ENCODE measurements at regions not wholly inside any gene's neighbourhood (a gene's known extent, or its start where the extent isn't known, plus 50 kb on each side); places are given as distances from the start of the nearest gene placed in this dataset.

DNA sequence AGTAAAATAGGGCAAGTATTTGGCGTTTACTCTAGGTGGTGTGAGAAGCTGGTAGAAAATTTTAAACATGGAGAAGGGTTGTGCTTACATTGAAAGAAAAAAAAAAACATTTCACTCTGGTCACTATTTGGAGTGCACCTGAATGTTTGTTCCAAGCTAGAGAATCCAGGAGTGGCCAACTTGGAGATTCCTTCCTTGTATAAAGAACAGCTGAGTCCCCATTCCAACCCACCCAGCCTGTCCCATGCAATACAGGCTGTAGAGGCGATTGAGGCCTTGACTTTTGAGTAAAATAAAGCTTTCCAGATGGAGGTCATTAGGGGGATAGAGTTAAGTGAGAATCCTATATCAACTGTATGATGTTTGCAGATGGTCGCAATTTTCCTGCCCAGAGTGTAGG lies 203.8 kb upstream of the SYT4 start:
- no peak for DNase-seq (ENCODE audit: low read depth in 2 of 3, low spot score in 1 of 3)

DNA sequence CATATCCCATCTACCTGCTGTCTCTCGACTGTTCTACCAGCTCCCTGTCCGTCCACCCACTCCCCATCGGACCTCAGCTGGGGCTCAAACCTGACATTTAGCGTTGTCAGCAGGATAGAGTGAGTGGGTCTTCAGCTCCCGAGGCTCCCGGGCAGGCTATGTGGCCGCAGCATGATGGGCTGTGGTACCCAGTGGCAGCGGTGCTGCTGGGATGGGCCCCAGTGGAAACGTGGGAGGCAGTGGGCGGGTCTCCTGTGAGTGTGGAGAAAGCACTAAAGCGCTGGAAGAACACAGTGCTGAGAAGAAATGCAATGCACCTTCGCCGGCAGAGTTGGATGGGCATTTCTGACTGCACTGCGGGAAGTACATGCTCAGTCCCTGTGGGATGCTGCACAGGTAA lies 204.8 kb upstream of the SYT4 start:
- no peak for DNase-seq (ENCODE audit: low read depth in 2 of 3, low spot score in 1 of 3)

- no peak for DNase-seq (ENCODE audit: low read depth in 2 of 3, low spot score in 1 of 3)
Measured at GRCh38 chr18:43482600-43482999, 205.3 kb upstream of the SYT4 start.

GRCh38 chr18:43484710-43485109 lies 207.4 kb upstream of the SYT4 start:
- DNase-seq (ENCODE audit: low read depth in 2 of 3, low spot score in 1 of 3): no peak

DNA sequence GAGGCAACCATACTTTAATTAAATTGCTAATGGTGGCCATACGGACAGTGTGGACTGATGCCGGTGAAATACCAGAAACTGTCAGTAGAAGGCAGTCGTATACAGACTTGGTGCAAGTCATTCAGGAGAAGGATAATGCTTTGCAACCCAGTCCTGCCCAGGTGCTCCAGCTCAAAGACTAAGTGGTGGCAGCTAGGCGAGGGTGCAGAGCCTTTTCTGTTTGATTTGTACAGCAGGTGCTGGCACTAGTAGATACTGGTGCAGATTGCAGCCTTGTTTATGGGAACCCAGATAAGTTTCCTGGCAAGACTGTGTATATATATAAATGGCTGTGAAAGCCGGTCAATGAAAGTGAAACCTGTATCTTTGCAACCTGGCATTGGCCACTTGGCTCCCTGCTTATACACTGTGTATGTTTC lies 208.3 kb upstream of the SYT4 start:
- no peak for DNase-seq (ENCODE audit: low read depth in 2 of 3, low spot score in 1 of 3)

DNA sequence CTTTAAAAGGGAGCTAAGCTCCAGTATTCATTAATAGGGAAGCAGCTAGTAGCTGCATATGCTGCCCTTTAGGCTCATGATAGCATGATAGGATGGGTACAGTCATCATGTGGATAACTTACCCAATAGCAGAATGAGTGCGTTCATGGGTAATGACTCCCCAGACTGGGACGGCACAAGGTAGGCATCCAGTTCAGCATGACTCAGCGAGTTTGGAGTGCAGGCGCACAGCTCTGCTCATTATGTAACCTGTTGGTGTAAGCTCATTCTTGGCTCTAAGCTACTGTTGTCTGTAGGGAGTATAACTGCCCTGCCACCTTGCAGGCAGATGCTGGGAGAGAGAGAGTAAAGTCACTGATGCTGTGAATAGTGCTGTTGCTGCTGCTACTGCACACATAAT lies 209.2 kb upstream of the SYT4 start:
- DNase-seq (ENCODE audit: low read depth in 2 of 3, low spot score in 1 of 3): no peak

GRCh38 chr18:43501099-43501498 lies 223.8 kb upstream of the SYT4 start:
- DNase-seq (ENCODE audit: low read depth in 2 of 3, low spot score in 1 of 3): no peak

DNA sequence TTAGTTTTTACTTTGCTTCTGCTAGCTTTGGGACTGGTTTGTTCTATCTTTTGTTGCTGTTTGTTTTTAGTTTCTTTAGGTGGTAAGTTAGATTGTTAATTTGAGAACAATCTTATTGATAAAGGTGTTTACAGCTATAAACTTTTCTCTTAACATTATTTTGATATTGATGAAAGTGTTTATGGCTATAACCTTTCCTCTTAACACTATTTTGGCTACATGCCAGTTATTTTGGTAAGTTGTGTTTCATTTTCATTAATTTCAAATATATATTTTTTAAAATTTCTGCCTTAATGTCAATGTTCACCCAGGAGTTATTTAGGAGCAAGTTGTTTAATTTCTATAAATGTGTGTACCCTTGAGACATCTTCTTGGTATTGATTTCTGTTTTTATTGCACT lies 229.6 kb upstream of the SYT4 start:
- DNase-seq (ENCODE audit: low read depth in 2 of 3, low spot score in 1 of 3): no peak

GRCh38 chr18:43507842-43508481 lies 230.7 kb upstream of the SYT4 start:
- no peak for DNase-seq (ENCODE audit: low read depth in 2 of 3, low spot score in 1 of 3)

DNA sequence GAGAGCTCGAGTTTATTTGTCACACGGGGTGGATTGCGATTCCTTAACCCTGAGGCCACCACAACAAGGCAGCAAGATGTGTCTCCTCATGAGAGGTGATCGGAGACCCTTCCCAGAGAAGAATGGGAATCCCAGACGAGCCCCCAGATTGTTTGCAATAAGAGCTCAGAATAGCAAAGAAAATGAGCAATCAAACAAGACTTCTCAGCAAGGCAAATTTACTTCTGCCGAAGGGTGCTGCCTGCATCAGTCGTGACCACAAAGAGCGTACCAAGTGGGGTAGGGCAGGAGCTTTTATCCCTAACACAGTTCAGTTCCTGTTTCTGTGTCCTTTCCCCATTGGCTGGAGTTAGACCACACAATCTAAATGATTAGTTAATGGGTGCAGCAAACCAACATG lies 237.5 kb upstream of the SYT4 start:
- no peak for DNase-seq (ENCODE audit: low read depth in 2 of 3, low spot score in 1 of 3)

DNA sequence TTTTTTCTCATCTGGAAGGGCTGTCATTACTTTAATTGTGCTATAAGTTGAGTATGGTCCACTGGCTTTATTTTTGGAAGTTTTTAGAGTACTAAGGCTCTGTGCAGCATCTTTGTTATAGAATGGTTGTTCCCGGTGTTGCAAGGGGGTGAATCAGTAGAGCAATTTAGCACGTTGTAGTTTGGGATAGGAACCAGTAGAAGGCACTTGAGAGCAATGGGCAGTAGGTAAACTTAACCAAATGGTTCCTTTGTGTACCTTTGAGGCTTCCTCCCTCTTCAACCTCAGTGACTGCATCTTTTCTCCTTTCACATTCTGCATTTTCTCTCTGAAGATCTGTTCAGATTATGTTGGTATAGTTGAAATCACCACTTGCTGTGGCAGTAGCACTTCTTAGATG lies 238.2 kb upstream of the SYT4 start:
- DNase-seq (ENCODE audit: low read depth in 2 of 3, low spot score in 1 of 3): no peak

- DNase-seq (ENCODE audit: low read depth in 2 of 3, low spot score in 1 of 3): no peak
Measured at GRCh38 chr18:43524260-43524659, 247.0 kb upstream of the SYT4 start.

DNA sequence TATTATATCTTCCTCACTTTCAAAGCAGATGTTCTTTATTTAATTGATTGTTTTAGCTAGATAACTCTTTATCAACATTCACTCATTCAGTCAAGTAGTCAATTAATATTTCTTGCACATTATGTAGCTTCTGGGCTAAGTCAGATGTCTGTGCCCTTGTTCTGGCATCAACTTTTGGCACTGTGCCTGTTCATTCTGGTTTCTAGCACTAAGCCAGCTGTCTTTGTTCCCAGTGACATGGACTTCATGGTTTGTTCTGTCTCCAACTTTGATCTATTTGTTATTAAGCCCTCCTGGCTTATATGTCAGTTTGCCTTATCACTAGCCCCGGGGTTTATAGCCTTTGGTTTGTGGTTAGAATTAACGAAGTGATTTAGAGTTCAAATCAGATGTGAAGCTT lies 247.9 kb upstream of the SYT4 start:
- no peak for DNase-seq (ENCODE audit: low read depth in 2 of 3, low spot score in 1 of 3)

- no peak for DNase-seq (ENCODE audit: low read depth in 2 of 3, low spot score in 1 of 3)
Measured at GRCh38 chr18:43526426-43527145, 249.3 kb upstream of the SYT4 start.

GRCh38 chr18:43531438-43531837 lies 254.1 kb upstream of the SYT4 start:
- DNase-seq (ENCODE audit: low read depth in 2 of 3, low spot score in 1 of 3): no peak

- DNase-seq (ENCODE audit: low read depth in 2 of 3, low spot score in 1 of 3): no peak
Measured at GRCh38 chr18:43533371-43533770, 256.1 kb upstream of the SYT4 start.

- no peak for DNase-seq (ENCODE audit: low read depth in 2 of 3, low spot score in 1 of 3)
Measured at GRCh38 chr18:43534511-43534910, 257.2 kb upstream of the SYT4 start.

GRCh38 chr18:43539862-43540261 lies 262.6 kb upstream of the SYT4 start:
- DNase-seq (ENCODE audit: low read depth in 2 of 3, low spot score in 1 of 3): no peak

GRCh38 chr18:43542016-43542415 lies 264.7 kb upstream of the SYT4 start:
- no peak for DNase-seq (ENCODE audit: low read depth in 2 of 3, low spot score in 1 of 3)

GRCh38 chr18:43543236-43543635 lies 265.9 kb upstream of the SYT4 start:
- no peak for DNase-seq (ENCODE audit: low read depth in 2 of 3, low spot score in 1 of 3)

DNA sequence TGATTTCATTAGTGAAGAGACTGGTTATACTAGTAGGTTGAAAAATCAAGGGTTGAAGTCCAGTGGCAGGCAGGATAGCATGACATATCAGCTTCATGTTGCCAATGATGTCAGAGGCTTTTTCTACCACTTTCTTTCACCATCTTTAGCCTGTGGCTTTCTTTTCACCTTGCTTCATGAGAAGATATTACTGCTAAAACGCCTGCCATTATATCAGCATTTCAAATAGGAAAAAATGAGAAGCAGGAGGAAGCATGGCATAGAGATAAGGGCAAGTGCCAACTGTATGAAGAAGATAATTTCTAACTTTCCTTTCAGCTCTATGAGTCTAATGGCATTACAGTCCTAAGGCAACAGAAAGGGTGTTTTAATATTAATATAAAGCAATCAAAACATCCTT lies 270.2 kb upstream of the SYT4 start:
- no peak for DNase-seq (ENCODE audit: low read depth in 2 of 3, low spot score in 1 of 3)

DNA sequence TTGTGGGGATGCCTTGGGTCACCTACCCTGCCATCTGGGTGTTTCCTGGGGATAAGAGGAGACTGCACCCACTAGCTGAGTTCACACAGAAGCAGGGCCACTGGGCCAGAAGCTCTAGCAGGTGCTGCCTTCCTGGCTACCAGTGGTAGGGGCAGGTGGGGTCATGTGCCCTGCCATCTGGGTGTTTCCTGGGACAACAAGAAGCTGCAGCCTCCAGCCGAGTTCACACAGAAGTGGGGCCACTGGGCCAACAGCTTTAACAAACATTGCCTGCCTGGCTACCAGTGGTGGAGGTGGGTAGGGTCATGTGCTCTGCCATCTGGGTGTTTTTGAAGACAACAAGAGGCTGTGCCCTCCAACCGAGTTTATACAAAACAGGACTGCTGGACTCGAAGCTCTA lies 282.2 kb upstream of the SYT4 start:
- no peak for DNase-seq (ENCODE audit: low read depth in 2 of 3, low spot score in 1 of 3)

- DNase-seq (ENCODE audit: low read depth in 2 of 3, low spot score in 1 of 3): no peak
Measured at GRCh38 chr18:43563780-43564179, 286.5 kb upstream of the SYT4 start.

Measured in stimulated activated CD4-positive, alpha-beta T cell treated with anti-CD3 and anti-CD28 coated beads, Interleukin-12 subunit alpha, Interleukin-12 subunit beta, amount 100 ng/mL, for 48 hours (primary cell).